ENCODE measurements at regions not wholly inside any gene's neighbourhood (a gene's known extent, or its start where the extent isn't known, plus 50 kb on each side); places are given as distances from the start of the nearest gene placed in this dataset.

- TF ChIP-seq ZNF274 (IDR thresholded peaks at IDR 0.05; ENCODE audit: low read depth, low read length), result no peak
- no peak overlapping the region for H3K4me3 ChIP-seq (ENCODE audit: low read length)
Measured at GRCh38 chr5:35420200-35420599, 189.9 kb upstream of the PRLR start.

- H3K4me3 ChIP-seq (ENCODE audit: low read length), result no peak overlapping the region
- no peak for TF ChIP-seq ZNF274 (IDR thresholded peaks at IDR 0.05; ENCODE audit: low read depth, low read length)
Measured at GRCh38 chr5:35417040-35417439, 186.8 kb upstream of the PRLR start.

GRCh38 chr5:35416217-35416988 lies 186.1 kb upstream of the PRLR start:
- H3K4me3 ChIP-seq (ENCODE audit: low read length), result no peak overlapping the region
- TF ChIP-seq ZNF274 (IDR thresholded peaks at IDR 0.05; ENCODE audit: low read depth, low read length), result no peak

- TF ChIP-seq ZNF274 (IDR thresholded peaks at IDR 0.05; ENCODE audit: low read depth, low read length), result no peak
- H3K4me3 ChIP-seq (ENCODE audit: low read length), result no peak overlapping the region
Measured at GRCh38 chr5:35415309-35415708, 185.0 kb upstream of the PRLR start.

GRCh38 chr5:35409361-35409760 lies 179.1 kb upstream of the PRLR start:
- TF ChIP-seq ZNF274 (IDR thresholded peaks at IDR 0.05; ENCODE audit: low read depth, low read length), result no peak
- no peak overlapping the region for H3K4me3 ChIP-seq (ENCODE audit: low read length)

DNA sequence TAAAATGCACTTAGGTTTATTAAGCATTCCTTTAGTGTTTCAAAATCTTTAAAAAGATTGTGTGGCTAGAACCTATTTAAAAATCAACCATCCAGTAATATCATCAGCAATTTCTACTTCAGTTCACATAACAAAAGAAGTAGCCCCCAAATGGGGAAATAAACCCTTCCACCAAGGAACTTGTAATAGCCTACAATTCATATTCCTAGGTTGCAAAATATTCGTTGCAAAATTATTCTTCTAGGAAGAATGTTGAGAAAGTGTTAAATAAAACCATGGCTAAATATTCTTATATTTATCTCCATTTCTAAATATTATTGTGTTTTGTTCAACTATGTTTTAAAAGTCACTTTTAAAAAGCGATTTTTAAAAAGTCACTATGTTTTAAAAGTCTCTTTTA lies 177.9 kb upstream of the PRLR start:
- no peak for TF ChIP-seq ZNF274 (IDR thresholded peaks at IDR 0.05; ENCODE audit: low read depth, low read length)
- no peak overlapping the region for H3K4me3 ChIP-seq (ENCODE audit: low read length)

- no peak for TF ChIP-seq ZNF274 (IDR thresholded peaks at IDR 0.05; ENCODE audit: low read depth, low read length)
- no peak overlapping the region for H3K4me3 ChIP-seq (ENCODE audit: low read length)
Measured at GRCh38 chr5:35407697-35408096, 177.4 kb upstream of the PRLR start.

GRCh38 chr5:35405938-35406337 lies 175.7 kb upstream of the PRLR start:
- no peak overlapping the region for H3K4me3 ChIP-seq (ENCODE audit: low read length)
- TF ChIP-seq ZNF274 (IDR thresholded peaks at IDR 0.05; ENCODE audit: low read depth, low read length), result no peak

- no peak for TF ChIP-seq ZNF274 (IDR thresholded peaks at IDR 0.05; ENCODE audit: low read depth, low read length)
Measured at GRCh38 chr5:35404701-35405100, 174.4 kb upstream of the PRLR start.

GRCh38 chr5:35393901-35394300 lies 163.6 kb upstream of the PRLR start:
- no peak for TF ChIP-seq ZNF274 (IDR thresholded peaks at IDR 0.05; ENCODE audit: low read depth, low read length)
- no peak overlapping the region for H3K4me3 ChIP-seq (ENCODE audit: low read length)

More at GRCh38 chr5:35404701-35405100, 174.4 kb upstream of the PRLR start:
- H3K4me3 ChIP-seq (ENCODE audit: low read length), result no peak overlapping the region

GRCh38 chr5:35384658-35385057 lies 154.4 kb upstream of the PRLR start:
- no peak overlapping the region for H3K4me3 ChIP-seq (ENCODE audit: low read length)
- no peak for TF ChIP-seq ZNF274 (IDR thresholded peaks at IDR 0.05; ENCODE audit: low read depth, low read length)

DNA sequence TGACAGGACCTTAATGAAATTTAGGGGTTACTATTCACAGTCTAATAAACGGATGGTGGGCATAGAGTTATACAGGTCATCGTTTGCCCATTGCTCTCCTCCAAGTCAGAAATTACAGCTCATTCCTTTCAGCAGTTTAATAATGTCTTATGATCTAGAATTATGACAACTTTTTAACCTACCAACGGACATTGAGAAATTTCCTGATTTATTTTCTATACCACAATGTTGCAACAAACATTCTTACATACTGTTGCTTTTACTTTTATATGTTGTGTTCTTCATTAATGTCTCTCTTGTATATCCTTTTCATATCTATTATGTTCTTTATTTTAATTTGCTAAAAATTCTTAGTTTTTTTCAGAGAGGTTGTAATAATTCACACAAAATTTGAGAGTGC lies 152.8 kb upstream of the PRLR start:
- no peak overlapping the region for H3K4me3 ChIP-seq (ENCODE audit: low read length)
- no peak for TF ChIP-seq ZNF274 (IDR thresholded peaks at IDR 0.05; ENCODE audit: low read depth, low read length)

DNA sequence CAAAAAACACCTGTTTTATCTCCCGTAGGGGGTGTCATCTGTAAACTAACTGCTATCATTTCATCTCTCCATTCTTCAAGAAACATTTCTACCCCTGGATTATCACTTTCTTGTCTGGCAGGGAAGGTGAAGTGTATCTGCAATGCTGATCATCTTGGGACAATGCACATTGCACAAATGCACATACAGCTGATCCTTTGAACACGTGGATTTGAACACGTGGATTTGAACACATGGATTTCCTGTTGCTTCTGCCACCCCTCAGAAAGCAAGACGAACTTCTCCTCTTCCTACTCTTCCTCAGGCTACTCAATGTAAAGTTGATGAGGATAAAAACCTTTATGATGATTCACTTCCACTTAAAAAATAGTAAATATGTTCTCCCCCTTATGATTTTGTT lies 147.4 kb upstream of the PRLR start:
- H3K4me3 ChIP-seq (ENCODE audit: low read length), result no peak overlapping the region
- no peak for TF ChIP-seq ZNF274 (IDR thresholded peaks at IDR 0.05; ENCODE audit: low read depth, low read length)

GRCh38 chr5:35374584-35374983 lies 144.3 kb upstream of the PRLR start:
- no peak overlapping the region for H3K4me3 ChIP-seq (ENCODE audit: low read length)
- TF ChIP-seq ZNF274 (IDR thresholded peaks at IDR 0.05; ENCODE audit: low read depth, low read length), result no peak

DNA sequence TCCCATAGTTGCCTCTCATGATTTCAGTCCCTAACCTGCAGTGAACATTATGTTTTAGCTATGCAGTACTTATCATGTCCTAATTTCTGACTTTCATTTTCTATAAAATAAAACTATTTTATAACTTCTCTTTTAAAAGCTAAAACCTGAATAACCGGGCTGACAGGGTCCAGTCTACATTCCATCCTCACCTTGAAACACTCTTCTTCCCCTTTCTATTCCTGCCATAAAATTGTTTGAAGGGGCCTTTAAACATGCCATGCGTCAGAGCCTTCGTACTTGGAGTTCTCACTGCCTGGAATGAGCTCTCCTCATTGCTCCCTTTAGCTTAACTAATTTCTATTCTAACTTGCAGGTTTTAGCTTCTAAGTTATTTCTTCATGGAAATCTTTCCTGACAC lies 143.0 kb upstream of the PRLR start:
- no peak for TF ChIP-seq ZNF274 (IDR thresholded peaks at IDR 0.05; ENCODE audit: low read depth, low read length)
- no peak overlapping the region for H3K4me3 ChIP-seq (ENCODE audit: low read length)

DNA sequence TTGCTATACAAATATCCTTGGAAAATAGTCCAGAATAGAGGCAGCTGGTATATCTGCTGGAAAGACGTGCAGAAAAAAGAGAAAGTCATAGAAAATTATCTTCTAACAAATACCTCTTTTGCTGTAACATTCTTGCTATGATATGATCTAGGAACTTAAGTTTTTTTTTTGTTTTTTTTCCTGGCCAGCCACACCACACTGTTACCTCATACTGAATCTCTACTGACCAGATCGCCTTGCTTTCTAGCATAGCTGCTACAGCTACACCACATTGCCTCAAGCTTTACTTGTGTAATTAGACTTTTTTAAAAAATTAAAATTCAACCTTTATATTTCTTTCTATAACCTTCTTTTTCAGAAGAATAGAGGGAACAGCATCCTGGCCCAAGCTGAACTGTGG lies 142.2 kb upstream of the PRLR start:
- TF ChIP-seq ZNF274 (IDR thresholded peaks at IDR 0.05; ENCODE audit: low read depth, low read length), result no peak
- H3K4me3 ChIP-seq (ENCODE audit: low read length), result no peak overlapping the region
